Esophagus (tissue), 2 donors: ENCODE measurements at regions not wholly inside any gene's neighbourhood (a gene's known extent, or its start where the extent isn't known, plus 50 kb on each side); places are given as distances from the start of the nearest gene placed in this dataset.

Experiments
- H3K27ac ChIP-seq, 2 donors: one replicate each; pipeline ENCODE4 v1.5.1; 2013; ENCODE audit warnings: low read depth in 2 of 2, mild to moderate bottlenecking in 2 of 2, inconsistent platforms in 1 of 2, low read length in 1 of 2, moderate library complexity in 1 of 2
- H3K27me3 ChIP-seq, 2 donors: one replicate each; pipeline ENCODE4 v1.6.1; 2013; ENCODE audit warnings: low read length in 2 of 2, control low read depth in 1 of 2, mild to moderate bottlenecking in 1 of 2; ENCODE audit not compliant: insufficient read depth in 2 of 2, control insufficient read depth in 1 of 2
- H3K36me3 ChIP-seq, 2 donors: one replicate each; pipeline ENCODE4 v1.6.1; 2013; ENCODE audit warnings: low read length in 1 of 2; ENCODE audit not compliant: control insufficient read depth in 2 of 2, insufficient read depth in 2 of 2
- H3K4me1 ChIP-seq, 2 donors: one replicate each; pipeline ENCODE4 v1.6.1; 2013; ENCODE audit warnings: low read length in 1 of 2; ENCODE audit not compliant: control insufficient read depth in 2 of 2, insufficient read depth in 2 of 2
- H3K4me3 ChIP-seq, 2 donors: one replicate each; pipeline ENCODE4 v1.5.1; 2013; ENCODE audit warnings: low read length in 2 of 2, mild to moderate bottlenecking in 2 of 2, low read depth in 1 of 2, moderate library complexity in 1 of 2
- H3K9me3 ChIP-seq, 2 donors: one replicate each; pipeline ENCODE4 v1.6.1; 2013; ENCODE audit warnings: mild to moderate bottlenecking in 2 of 2, low read depth in 1 of 2, low read length in 1 of 2, moderate library complexity in 1 of 2; ENCODE audit not compliant: control insufficient read depth in 2 of 2, insufficient read depth in 1 of 2
- WGBS, 2 donors: extraction: QIAGEN DNeasy Blood & Tissue Kit; methylation state at CpG; one replicate each; pipeline ENCODE4 v1.1.7; 2013; 5-methylcytosine and 5-hydroxymethylcytosine counted together
- donor health status: healthy with polysubstance abuse.
- donor health status: Bipolar disorder and iron deficiency.

DNA sequence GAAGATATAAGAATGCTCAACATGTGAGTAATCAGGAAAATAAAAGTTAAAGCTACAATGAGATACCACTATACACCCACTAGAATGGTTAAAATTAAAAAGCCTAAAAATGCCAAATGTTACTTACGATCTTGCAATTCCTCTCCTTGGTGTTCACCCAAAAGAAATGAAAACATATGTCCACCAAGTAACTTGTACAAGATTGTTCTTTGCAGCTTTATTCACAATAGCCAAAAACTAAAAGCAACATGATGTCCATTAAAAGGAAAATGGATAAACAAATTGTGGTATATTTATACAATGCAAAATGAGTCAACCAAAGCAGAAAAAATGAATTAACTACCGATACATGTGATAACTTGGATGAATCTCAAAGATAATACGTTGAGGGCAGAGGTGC, 301.6 kb upstream of the THBS1 start:
- Histone ChIP-seq H3K4me3 (no peak overlapping the region), H3K4me1 (peaks cover 0 to 4% of the 10 kb centered on the region in 2 donors), H3K27ac (no peak overlapping the region), H3K36me3 (no peaks in the 10 kb centered on the region), H3K27me3 (no peaks in the 10 kb centered on the region), H3K9me3 (no peaks in the 10 kb centered on the region)
- 76 to 81% methylated on average over 3 of the region's 3 CpGs for WGBS, 2 donors

DNA sequence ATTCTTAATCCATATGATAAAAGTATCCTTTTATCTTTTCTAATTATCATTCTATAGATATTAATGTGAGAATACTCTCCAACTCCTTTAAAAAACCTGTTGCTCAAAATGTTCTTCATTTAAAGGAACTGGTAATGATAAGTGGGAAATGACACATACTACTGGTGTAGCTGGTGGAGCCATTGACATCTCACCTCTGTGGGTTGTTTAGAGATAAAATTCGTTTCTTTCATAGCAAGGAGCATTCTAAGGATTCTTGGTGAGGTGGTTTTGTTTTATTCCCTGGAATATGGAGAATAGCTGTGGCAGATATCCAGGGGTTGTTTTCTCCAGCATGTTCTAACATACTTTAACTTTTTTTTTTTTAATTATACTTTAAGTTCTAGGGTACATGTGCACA, 299.8 kb upstream of the THBS1 start:
- Histone ChIP-seq H3K36me3 (no peaks in the 10 kb centered on the region), H3K4me3 (no peak overlapping the region), H3K9me3 (no peaks in the 10 kb centered on the region), H3K27me3 (no peaks in the 10 kb centered on the region), H3K27ac (no peak overlapping the region), H3K4me1 (peaks cover 0 to 4% of the 10 kb centered on the region in 2 donors)
- WGBS, 2 donors, result 55 to 62% methylated on average over 1 of the region's 1 CpG

DNA sequence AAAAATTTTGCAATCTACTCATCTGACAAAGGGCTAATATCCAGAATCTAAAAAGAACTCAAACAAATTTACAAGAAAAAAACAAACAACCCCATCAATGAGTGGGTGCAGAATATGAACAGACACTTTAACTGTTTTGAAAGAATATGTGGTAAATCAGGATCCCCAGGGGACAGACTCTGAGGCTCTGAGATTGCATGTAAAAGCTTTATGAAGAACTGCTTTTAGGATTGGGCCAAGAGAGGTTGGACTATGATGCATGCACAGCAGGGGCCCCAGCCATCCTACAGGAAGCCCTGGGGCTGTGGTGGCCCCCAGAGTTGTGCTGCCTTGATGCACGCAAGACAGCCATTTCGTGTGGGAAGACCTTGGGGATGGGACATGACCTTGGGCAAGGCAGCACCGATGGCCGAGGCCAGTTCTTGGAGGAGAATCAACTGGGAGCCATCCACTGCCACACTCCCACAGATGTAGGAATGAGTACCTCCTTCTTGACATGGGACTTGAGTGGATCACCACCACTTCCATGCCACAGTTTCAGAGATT, 298.1 kb upstream of the THBS1 start:
- Histone ChIP-seq H3K4me3 (no peak overlapping the region), H3K4me1 (peaks cover 0 to 2% of the 10 kb centered on the region in 2 donors), H3K27me3 (no peaks in the 10 kb centered on the region), H3K36me3 (no peaks in the 10 kb centered on the region), H3K9me3 (no peaks in the 10 kb centered on the region), H3K27ac (no peak overlapping the region)
- 94 to 95% methylated on average over 4 of the region's 4 CpGs for WGBS, 2 donors

DNA sequence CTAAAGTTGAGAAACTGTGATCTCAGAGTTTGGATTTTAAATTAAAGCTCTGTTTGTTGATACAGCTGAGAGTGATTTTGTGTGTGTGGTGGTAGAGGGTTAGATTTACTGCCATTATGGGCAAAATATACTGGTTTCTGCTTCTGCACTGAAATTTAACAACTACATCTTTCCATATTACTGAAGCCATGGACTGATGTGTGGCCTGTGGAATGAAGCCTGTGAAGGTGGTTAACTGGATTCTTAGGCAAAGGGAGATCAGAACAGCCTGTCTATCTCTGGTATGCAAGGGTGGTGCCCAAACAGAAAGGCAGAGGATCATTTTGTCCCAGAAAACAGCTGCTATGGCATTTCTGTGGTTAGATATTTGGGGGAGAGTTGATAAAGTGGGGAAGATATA, 297.3 kb upstream of the THBS1 start:
- no peaks in the 10 kb centered on the region for H3K36me3 ChIP-seq
- H3K9me3 ChIP-seq, result no peaks in the 10 kb centered on the region
- H3K4me1 ChIP-seq, result peaks cover 0 to 2% of the 10 kb centered on the region in 2 donors
- H3K4me3 ChIP-seq, result no peak overlapping the region
- H3K27me3 ChIP-seq, result no peaks in the 10 kb centered on the region
- H3K27ac ChIP-seq, result no peak overlapping the region

DNA sequence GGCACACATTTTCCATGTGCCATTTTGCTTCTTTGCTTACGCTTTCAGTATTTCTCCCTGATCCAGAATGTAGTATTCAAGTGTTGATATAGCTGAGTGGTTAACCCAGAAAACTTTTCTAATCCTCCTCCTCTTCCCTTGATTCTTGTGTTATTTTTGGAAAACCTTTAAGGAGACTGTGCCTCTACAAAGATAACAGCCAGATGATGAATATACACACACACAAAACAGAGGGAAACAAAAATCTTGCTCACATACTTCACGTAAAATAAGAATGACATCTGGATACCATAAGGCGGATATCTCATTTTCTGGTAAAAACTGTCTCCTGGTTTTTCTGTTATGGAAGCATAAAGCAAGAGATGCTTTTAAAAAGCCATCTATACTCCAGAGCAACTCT, 295.8 kb upstream of the THBS1 start:
- Histone ChIP-seq H3K4me1 (peaks cover 0 to 2% of the 10 kb centered on the region in 2 donors), H3K4me3 (no peak overlapping the region), H3K27ac (no peak overlapping the region), H3K9me3 (no peaks in the 10 kb centered on the region), H3K27me3 (no peaks in the 10 kb centered on the region), H3K36me3 (no peaks in the 10 kb centered on the region)
- WGBS, 2 donors, result 89 to 93% methylated on average over 3 of the region's 3 CpGs

DNA sequence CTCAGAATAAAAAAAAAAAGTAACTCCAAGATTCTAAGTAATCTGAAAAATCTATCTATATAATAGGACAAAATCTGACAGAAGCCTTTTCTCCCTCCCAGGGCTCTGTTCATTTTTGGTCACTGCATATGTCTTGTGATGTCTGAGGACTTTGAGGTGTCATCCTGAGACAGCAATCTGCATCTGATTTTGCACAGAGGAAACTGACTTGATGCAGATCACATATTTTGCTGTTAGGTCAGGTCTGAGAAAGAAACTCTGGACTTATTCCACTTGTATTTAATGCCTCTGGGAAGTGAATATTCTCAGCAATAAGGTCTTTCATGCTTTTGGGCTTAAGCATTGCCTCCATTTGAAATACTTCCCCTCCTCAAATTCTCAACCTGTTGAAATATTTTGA, 295.2 kb upstream of the THBS1 start:
- H3K4me1 ChIP-seq, result peaks cover 0 to 2% of the 10 kb centered on the region in 2 donors
- no peak overlapping the region for H3K27ac ChIP-seq
- H3K36me3 ChIP-seq, result no peaks in the 10 kb centered on the region
- no peaks in the 10 kb centered on the region for H3K9me3 ChIP-seq
- no peaks in the 10 kb centered on the region for H3K27me3 ChIP-seq
- H3K4me3 ChIP-seq, result no peak overlapping the region

DNA sequence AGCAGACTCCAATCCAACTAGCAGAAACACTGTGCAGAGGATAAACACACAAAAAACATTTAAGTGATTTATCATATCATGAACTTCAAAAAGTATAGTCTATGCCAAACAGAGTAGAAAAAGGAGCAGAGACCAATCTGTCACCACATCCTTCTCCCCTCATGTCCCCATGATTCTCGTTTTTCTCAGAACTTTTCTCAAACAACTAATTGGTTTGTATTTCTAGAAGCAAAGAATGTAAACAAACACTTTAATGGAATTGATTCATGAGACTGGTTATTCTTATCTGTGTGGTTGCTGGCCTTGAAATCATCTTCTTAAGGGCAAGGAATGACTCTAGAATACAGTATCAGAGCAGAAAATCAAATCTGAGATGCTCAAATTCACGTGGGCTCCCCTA, 294.2 kb upstream of the THBS1 start:
- 37 to 38% methylated on average over 2 of the region's 2 CpGs for WGBS, 2 donors
- no peak overlapping the region for H3K27ac ChIP-seq
- H3K4me3 ChIP-seq, result no peak overlapping the region
- H3K4me1 ChIP-seq, result peaks cover 0 to 2% of the 10 kb centered on the region in 2 donors
- no peaks in the 10 kb centered on the region for H3K27me3 ChIP-seq
- no peaks in the 10 kb centered on the region for H3K9me3 ChIP-seq
- H3K36me3 ChIP-seq, result no peaks in the 10 kb centered on the region

DNA sequence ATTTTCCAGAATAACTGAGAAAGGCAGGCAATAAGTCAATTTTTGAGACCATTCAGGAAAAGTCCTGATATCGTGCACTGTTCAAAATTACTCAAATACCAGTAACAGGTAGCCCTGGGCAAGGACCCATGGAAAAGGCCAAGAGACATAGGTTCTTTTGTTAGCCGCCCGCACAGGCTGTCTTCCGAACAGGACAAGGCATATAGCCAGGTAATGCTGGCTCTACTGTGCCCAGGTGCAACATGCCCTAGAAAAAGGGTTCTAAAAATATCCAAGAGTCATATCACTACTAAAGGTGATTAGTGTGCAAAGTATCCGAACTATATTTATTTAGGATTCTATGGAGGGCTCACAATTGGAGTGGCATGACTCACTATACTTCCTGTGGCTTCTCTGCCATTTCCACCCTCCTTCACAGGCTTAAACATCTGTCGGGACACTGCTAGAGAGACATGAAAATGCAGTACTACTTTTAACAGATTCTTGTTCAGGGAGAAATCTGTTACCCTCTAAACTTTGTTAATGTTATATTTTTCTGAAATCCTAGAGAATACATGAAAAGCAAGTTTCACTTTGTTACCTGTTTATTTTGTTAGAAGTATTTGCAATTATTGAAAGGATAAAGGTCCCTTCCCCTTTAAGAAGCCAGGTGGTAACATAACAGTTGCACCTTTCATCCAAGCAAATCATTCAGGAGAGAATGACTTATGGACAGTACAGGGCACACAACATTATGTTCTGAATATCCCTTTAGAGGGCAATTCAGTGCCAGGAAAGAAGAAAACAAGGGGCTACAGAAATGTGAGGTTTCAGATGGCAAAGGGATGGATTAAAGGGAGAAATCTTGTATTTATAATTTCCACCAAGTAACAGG, 293.3 kb upstream of the THBS1 start:
- peaks cover 0 to 2% of the 10 kb centered on the region in 2 donors for H3K4me1 ChIP-seq
- no peak overlapping the region for H3K27ac ChIP-seq
- WGBS, 2 donors, result 44 to 60% methylated on average over 6 of the region's 6 CpGs
- H3K36me3 ChIP-seq, result no peaks in the 10 kb centered on the region
- no peaks in the 10 kb centered on the region for H3K27me3 ChIP-seq
- H3K4me3 ChIP-seq, result no peak overlapping the region
- H3K9me3 ChIP-seq, result no peaks in the 10 kb centered on the region

DNA sequence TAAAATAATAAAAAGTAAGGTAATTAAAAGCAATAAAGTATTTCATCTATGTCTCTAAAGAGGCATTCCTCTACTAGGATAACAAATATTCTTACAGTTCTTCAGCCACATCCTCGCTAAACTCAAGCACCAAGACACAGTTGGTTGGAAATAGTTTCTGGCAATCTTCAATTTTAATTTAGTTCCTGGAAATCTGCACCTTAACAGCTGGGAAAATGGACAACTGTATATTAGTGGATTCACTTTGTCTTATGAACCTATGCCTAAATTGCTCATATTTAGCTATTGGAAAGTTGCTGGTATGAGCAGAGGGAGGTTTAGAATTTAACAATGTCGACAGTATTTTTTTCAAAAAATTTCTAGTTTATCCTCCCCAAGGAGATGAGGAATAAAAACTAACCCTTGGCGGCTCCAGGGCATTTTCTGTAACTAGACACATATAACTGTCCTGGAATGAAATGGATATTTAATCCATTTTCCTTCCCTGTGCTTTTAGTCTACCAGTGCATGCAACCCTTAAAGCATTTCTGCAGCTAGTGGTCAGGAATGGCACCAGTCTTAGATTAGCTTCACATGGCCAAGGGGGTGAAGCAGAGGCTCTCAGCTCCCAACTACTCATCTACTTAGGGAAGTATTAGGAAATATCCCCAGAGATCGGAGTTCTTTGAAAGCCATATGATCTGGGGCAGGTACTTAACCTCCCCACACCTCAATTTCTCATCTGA, 290.0 kb upstream of the THBS1 start:
- no peaks in the 10 kb centered on the region for H3K9me3 ChIP-seq
- H3K4me3 ChIP-seq, result no peak overlapping the region
- H3K36me3 ChIP-seq, result no peaks in the 10 kb centered on the region
- no peak overlapping the region for H3K27ac ChIP-seq
- H3K27me3 ChIP-seq, result no peaks in the 10 kb centered on the region
- WGBS, 2 donors, result 91 to 95% methylated on average over 4 of the region's 4 CpGs
- H3K4me1 ChIP-seq, result peaks cover 0 to 2% of the 10 kb centered on the region in 2 donors
